IMR-90 (cell line): ENCODE measurements at regions not wholly inside any gene's neighbourhood (a gene's known extent, or its start where the extent isn't known, plus 50 kb on each side); places are given as distances from the start of the nearest gene placed in this dataset.

ENCODE experiments used
- ATAC-seq: fragments of 200-7000 bp; cut with Tn5 transposase; 2 replicates; pipeline ENCODE4 v1.9.1; 2020; ENCODE audit warnings: low read depth, mild to moderate bottlenecking, moderate library complexity
- BruUV-seq: library from RNA; stranded (reverse); fragments of 400-500 nt; replicated peaks from 2 replicates; lab custom pipeline; 2021; lab: Mats Ljungman, UMichigan
- CTCF ChIA-PET: fragments of 300-600 bp; formaldehyde crosslinking; extraction: SDS; loops from one replicate; lab custom pipeline; 2021; ENCODE audit warnings: antibody characterized with exemption; lab: Yijun Ruan, JAX
- POLR2A ChIA-PET: fragments of 300-600 bp; sonication (Branson Sonifier 250); formaldehyde crosslinking; loops from one replicate; lab custom pipeline; 2022; ENCODE audit warnings: antibody characterized with exemption; ENCODE audit not compliant: unreplicated experiment; lab: Charles Lee
- DNase-seq: peaks from one replicate; pipeline ENCODE4 v3.0.0; 2013
- H2AFZ ChIP-seq: replicated peaks from 2 replicates; pipeline ENCODE3; 2013; ENCODE audit warnings: low read length, mild to moderate bottlenecking; ENCODE audit not compliant: poor library complexity
- H2AK5ac ChIP-seq: 2 replicates; pipeline ENCODE4 v1.6.1; 2013; ENCODE audit warnings: low read depth, low read length, inconsistent platforms
- H2AK9ac ChIP-seq: replicated peaks from 2 replicates; pipeline ENCODE3; 2013; ENCODE audit warnings: mild to moderate bottlenecking, low read depth, low read length, moderate library complexity; ENCODE audit not compliant: poor library complexity
- H2BK120ac ChIP-seq: 2 replicates; pipeline ENCODE4 v1.6.1; 2013; ENCODE audit warnings: low read depth, low read length, inconsistent platforms
- H2BK15ac ChIP-seq: 3 replicates; pipeline ENCODE4 v1.6.1; 2013; ENCODE audit warnings: low read depth, low read length, inconsistent platforms
- H2BK20ac ChIP-seq: 2 replicates; pipeline ENCODE4 v1.6.1; 2013; ENCODE audit warnings: low read depth, mild to moderate bottlenecking, inconsistent platforms, low read length, moderate library complexity
- H2BK5ac ChIP-seq: 2 replicates; pipeline ENCODE4 v1.6.1; 2013; ENCODE audit warnings: mild to moderate bottlenecking, low read depth, low read length, inconsistent platforms; ENCODE audit not compliant: poor library complexity, severe bottlenecking
- H3K14ac ChIP-seq: replicated peaks from 2 replicates; pipeline ENCODE4 v1.6.1; 2013; ENCODE audit warnings: low read depth, low read length, inconsistent platforms
- H3K18ac ChIP-seq: 2 replicates; pipeline ENCODE4 v1.6.1; 2013; ENCODE audit warnings: low read depth, low read length, control low read depth
- H3K23ac ChIP-seq: 2 replicates; pipeline ENCODE4 v1.6.1; 2013; ENCODE audit warnings: low read depth, low read length, inconsistent platforms
- H3K27ac ChIP-seq: 2 replicates; pipeline ENCODE4 v1.5.1; 2013; ENCODE audit warnings: mild to moderate bottlenecking, control low read depth, low read length; ENCODE audit not compliant: insufficient read depth
- H3K27me3 ChIP-seq: 2 replicates; pipeline ENCODE4 v1.6.1; 2013; ENCODE audit warnings: low read length; ENCODE audit not compliant: control insufficient read depth, insufficient read depth
- H3K36me3 ChIP-seq: 2 replicates; pipeline ENCODE4 v1.6.1; 2013; ENCODE audit warnings: low read length, mixed read lengths; ENCODE audit not compliant: control insufficient read depth, insufficient read depth
- H3K4ac ChIP-seq: 2 replicates; pipeline ENCODE4 v1.6.1; 2013; ENCODE audit warnings: low read depth, low read length, inconsistent platforms
- H3K4me1 ChIP-seq: 2 replicates; pipeline ENCODE4 v1.6.1; 2013; ENCODE audit warnings: low read length, mixed read lengths; ENCODE audit not compliant: control insufficient read depth, insufficient read depth
- H3K4me2 ChIP-seq: 2 replicates; pipeline ENCODE4 v1.6.1; 2013; ENCODE audit warnings: low read depth, mild to moderate bottlenecking, control low read depth, low read length, moderate library complexity
- H3K4me3 ChIP-seq: 2 replicates; pipeline ENCODE4 v1.5.1; 2013; ENCODE audit warnings: low read depth, mild to moderate bottlenecking, control low read depth, low read length, moderate library complexity; ENCODE audit not compliant: insufficient read depth
- H3K56ac ChIP-seq: 2 replicates; pipeline ENCODE4 v1.6.1; 2013; ENCODE audit warnings: low read length, inconsistent platforms; ENCODE audit not compliant: insufficient read depth; ENCODE audit errors: extremely low read depth
- H3K79me1 ChIP-seq, 2 experiments: 2 replicates each; pipeline ENCODE4 v1.6.1; 2013; ENCODE audit warnings: low read length in 2 of 2, inconsistent platforms in 1 of 2, low read depth in 1 of 2
- H3K9ac ChIP-seq: 2 replicates; pipeline ENCODE4 v1.6.1; 2013; ENCODE audit warnings: low read depth, low read length, control low read depth
- H3K9me1 ChIP-seq: 2 replicates; pipeline ENCODE4 v1.6.1; 2013; ENCODE audit warnings: low read length, inconsistent platforms; ENCODE audit not compliant: insufficient read depth
- H3K9me3 ChIP-seq: 2 replicates; pipeline ENCODE4 v1.6.1; 2013; ENCODE audit warnings: low read length; ENCODE audit not compliant: control insufficient read depth, insufficient read depth
- H4K20me1 ChIP-seq: 2 replicates; pipeline ENCODE4 v1.6.1; 2013; ENCODE audit warnings: low read length, inconsistent platforms; ENCODE audit not compliant: insufficient read depth
- H4K5ac ChIP-seq: 2 replicates; pipeline ENCODE4 v1.6.1; 2013; ENCODE audit warnings: mild to moderate bottlenecking, low read depth, low read length, control low read depth
- H4K8ac ChIP-seq, 2 experiments: 2 replicates each; pipeline ENCODE4 v1.6.1; 2013; ENCODE audit warnings: low read depth in 2 of 2, low read length in 2 of 2, control low read depth in 1 of 2, inconsistent platforms in 1 of 2
- H4K91ac ChIP-seq: 2 replicates; pipeline ENCODE4 v1.6.1; 2013; ENCODE audit warnings: low read depth, low read length, inconsistent platforms; ENCODE audit not compliant: insufficient read depth
- BHLHE40 ChIP-seq: fragments of 150-350 bp; IDR thresholded peaks from 2 replicates; pipeline ENCODE4 v1.6.1; 2016; ENCODE audit warnings: mild to moderate bottlenecking, low read depth, low read length
- CHD1 ChIP-seq: IDR thresholded peaks from 2 replicates; pipeline ENCODE4 v1.6.1; 2012; ENCODE audit warnings: low read depth, low read length, improper control_type of control experiment
- ELK1 ChIP-seq: fragments of 150-350 bp; IDR thresholded peaks from 2 replicates; pipeline ENCODE4 v1.6.1; 2016; ENCODE audit warnings: low read depth, mild to moderate bottlenecking, low read length, moderate library complexity, borderline replicate concordance
- MAZ ChIP-seq: IDR thresholded peaks from 2 replicates; pipeline ENCODE4 v1.6.1; 2012; ENCODE audit warnings: low read depth, mild to moderate bottlenecking, low read length, improper control_type of control experiment, moderate library complexity, borderline replicate concordance
- RAD21 ChIP-seq: IDR thresholded peaks from 2 replicates; pipeline ENCODE4 v1.6.1; 2012; ENCODE audit warnings: low read length, improper control_type of control experiment
- WGBS, 2 experiments: methylation state at CpG; one replicate each; pipeline versions ENCODE4 v1.1.5 to v1.1.7; 2013; ENCODE audit warnings: missing lambda C conversion rate in 2 of 2; ENCODE audit not compliant: insufficient read length in 1 of 2; ENCODE audit errors: extremely low coverage in 2 of 2; 5-methylcytosine and 5-hydroxymethylcytosine counted together
- dilution Hi-C: fragments of 300-500 bp; cut with HindIII; formaldehyde crosslinking; loops from one replicate; pipeline ENCODE4 v1.14.3; 2018; ENCODE audit warnings: low sequenced_read_pairs; ENCODE audit not compliant: unreplicated experiment
- in situ Hi-C: fragments of 300-500 bp; cut with MboI; formaldehyde crosslinking; loops from 3 replicates; pipeline ENCODE4 v1.14.3; 2019; ENCODE audit warnings: low sequenced_read_pairs, inconsistent platforms, mixed read lengths
- intact Hi-C: fragments of 100-400 bp; cut with micrococcal nuclease; formaldehyde crosslinking; loops from 2 replicates; pipeline ENCODE4 v1.10.0; 2022

- ChIA-PET CTCF (no interaction called here), POLR2A (no interaction called here)
- H3K4me1 ChIP-seq: no peaks in the 10 kb centered on the region
- no peak overlapping the region for H3K56ac ChIP-seq
- no TSS peak for BruUV-seq
- H3K36me3 ChIP-seq: no peaks in the 10 kb centered on the region
- H4K91ac ChIP-seq: no peak overlapping the region
- H2BK120ac ChIP-seq: no peak overlapping the region
- no peak overlapping the region for H2AK9ac ChIP-seq
- 17% methylated on average over 1 of the region's 4 CpGs; no CpG with 5 or more reads in 1 of the 2 experiments for WGBS, 2 experiments
- no peak overlapping the region for H4K8ac ChIP-seq
- no peak overlapping the region for H3K4me2 ChIP-seq
- H3K18ac ChIP-seq: no peak overlapping the region
- no peak for TF ChIP-seq BHLHE40
- no peak for TF ChIP-seq MAZ
- no peak for TF ChIP-seq RAD21
- no peak for TF ChIP-seq CHD1
- TF ChIP-seq ELK1: no peak
- intact Hi-C loops (no loop called here), dilution Hi-C loops (no loop called here), in situ Hi-C loops (no loop called here)
- H2BK20ac ChIP-seq: no peak overlapping the region
- no peak overlapping the region for H2AK5ac ChIP-seq
- no peak overlapping the region for H3K4me3 ChIP-seq
- no peaks in the 10 kb centered on the region for H4K20me1 ChIP-seq
- no peak overlapping the region for H3K23ac ChIP-seq
- no peaks in the 10 kb centered on the region for H3K9me3 ChIP-seq
- H3K27me3 ChIP-seq: no peaks in the 10 kb centered on the region
- no peak overlapping the region for H3K27ac ChIP-seq
- no peak overlapping the region for H2AFZ ChIP-seq
- no peak overlapping the region for H2BK5ac ChIP-seq
- no peak overlapping the region for H3K9ac ChIP-seq
- ATAC-seq (no peak), DNase-seq (no peak)
- H2BK15ac ChIP-seq: no peak overlapping the region
- H3K4ac ChIP-seq: no peak overlapping the region
- no peaks in the 10 kb centered on the region for H3K79me1 ChIP-seq
- H3K9me1 ChIP-seq: no peaks in the 10 kb centered on the region
- no peak overlapping the region for H4K5ac ChIP-seq
- H3K14ac ChIP-seq: no peak overlapping the region
These were observed 396.1 kb downstream of the SFMBT2 start for GRCh38 chr10:7014721-7015120.
